Prostate gland (tissue), 2 donors: ENCODE measurements at regions not wholly inside any gene's neighbourhood (a gene's known extent, or its start where the extent isn't known, plus 50 kb on each side); places are given as distances from the start of the nearest gene placed in this dataset.
"Not testable (repeated sequence)": the region's sequence is repeated elsewhere in the genome, so short reads cannot be mapped to it uniquely, and the experiment has no call there.

Experiments used
- DNase-seq: peaks from one replicate; pipeline ENCODE4 v3.0.0-alpha.2; 2019; ENCODE audit warnings: low spot score
- H3K27ac ChIP-seq, 2 donors: fragments of 200-600 bp; sonication (generic); 2 replicates each; pipeline ENCODE4 v1.5.1; 2017 to 2019
- H3K27me3 ChIP-seq: fragments of 200-600 bp; sonication (generic); replicated peaks from 2 replicates; pipeline ENCODE4 v1.5.1; 2019; ENCODE audit not compliant: insufficient read depth
- H3K36me3 ChIP-seq, 2 donors: fragments of 200-600 bp; sonication (generic); 1 replicate in 1 of 2; 2 replicates in 1 of 2; pipeline versions ENCODE4 v1.5.1 to v1.8.1; 2017 to 2019
- H3K4me1 ChIP-seq: fragments of 200-600 bp; sonication (generic); replicated peaks from 2 replicates; pipeline ENCODE4 v1.5.1; 2019
- H3K4me3 ChIP-seq, 2 donors: fragments of 200-600 bp; sonication (generic); 2 replicates each; pipeline ENCODE4 v1.5.1; 2017 to 2019
- H3K9me3 ChIP-seq: fragments of 200-600 bp; sonication (generic); 2 replicates; pipeline ENCODE4 v1.5.1; 2017
- CTCF ChIP-seq, 4 experiments: fragments of 200-600 bp in 2 of 4; fragments of 450-650 bp in 2 of 4; sonication (generic) in 2 of 4; IDR thresholded peaks; 1 replicate in 3 of 4; 2 replicates in 1 of 4; pipeline ENCODE4 v1.5.1; 2016 to 2019; ENCODE audit warnings: antibody characterized with exemption in 4 of 4, mild to moderate bottlenecking in 2 of 4, moderate library complexity in 2 of 4
- POLR2A ChIP-seq: fragments of 450-650 bp; IDR thresholded peaks from one replicate; pipeline ENCODE4 v1.6.1; 2016; ENCODE audit warnings: antibody characterized with exemption, mild to moderate bottlenecking
- POLR2AphosphoS5 ChIP-seq: sonication (generic); formaldehyde crosslinking; IDR thresholded peaks from one replicate; pipeline ENCODE4 v1.6.1; 2017; ENCODE audit warnings: antibody characterized with exemption
- WGBS: methylation state at CpG from one replicate; pipeline ENCODE4 v1.1.5; 2018; 5-methylcytosine and 5-hydroxymethylcytosine counted together
- intact Hi-C: fragments of 100-400 bp; cut with DNase I; formaldehyde crosslinking; loops from one replicate; pipeline ENCODE4 v1.14.2; 2022

- Histone ChIP-seq H3K9me3 (no peaks in the 10 kb centered on the region), H3K27ac (no peak overlapping the region), H3K36me3 (no peaks in the 10 kb centered on the region), H3K27me3 (no peaks in the 10 kb centered on the region), H3K4me1 (no peaks in the 10 kb centered on the region), H3K4me3 (no peak overlapping the region)
- intact Hi-C loops: no loop called here
- no peak for DNase-seq
- TF ChIP-seq POLR2A: no peak
- no peak for TF ChIP-seq POLR2AphosphoS5
- TF ChIP-seq CTCF (IDR thresholded peaks at IDR 0.05): no peak
- WGBS: 90% methylated on average over 3 of the region's 3 CpGs
Measured at GRCh38 chr13:38452656-38453055, 103.0 kb downstream of the UFM1 start.

- WGBS: 91% methylated on average over 7 of the region's 7 CpGs
Measured at GRCh38 chr13:38462605-38463004, 113.0 kb downstream of the UFM1 start.

GRCh38 chr13:38463048-38463447, 113.4 kb downstream of the UFM1 start:
- WGBS: 68% methylated on average over 3 of the region's 3 CpGs
- no peak for TF ChIP-seq POLR2A
- no peak for TF ChIP-seq CTCF (IDR thresholded peaks at IDR 0.05)
- TF ChIP-seq POLR2AphosphoS5: no peak
- Histone ChIP-seq H3K36me3 (no peaks in the 10 kb centered on the region), H3K4me1 (no peaks in the 10 kb centered on the region), H3K4me3 (no peak overlapping the region), H3K9me3 (no peaks in the 10 kb centered on the region), H3K27ac (no peak overlapping the region), H3K27me3 (no peaks in the 10 kb centered on the region)
- no peak for DNase-seq
- intact Hi-C loops: no loop called here

More at GRCh38 chr13:38462605-38463004, 113.0 kb downstream of the UFM1 start:
- H3K36me3 ChIP-seq: no peaks in the 10 kb centered on the region
- H3K27ac ChIP-seq: no peak overlapping the region
- H3K4me3 ChIP-seq: no peak overlapping the region
- H3K4me1 ChIP-seq: no peaks in the 10 kb centered on the region
- no peaks in the 10 kb centered on the region for H3K9me3 ChIP-seq
- no peak for TF ChIP-seq POLR2A
- no peak for TF ChIP-seq CTCF (IDR thresholded peaks at IDR 0.05)
- TF ChIP-seq POLR2AphosphoS5: no peak
- no peak for DNase-seq
- intact Hi-C loops: no loop called here
- H3K27me3 ChIP-seq: no peaks in the 10 kb centered on the region

- H3K4me1 ChIP-seq, H3K9me3 ChIP-seq, H3K27me3 ChIP-seq, H3K36me3 ChIP-seq, DNase-seq, H3K4me3 ChIP-seq, H3K27ac ChIP-seq, intact Hi-C loops: not testable (repeated sequence)
- 93% methylated on average over 26 of the region's 34 CpGs for WGBS
Measured at GRCh38 chr13:38472411-38472810, 122.8 kb downstream of the UFM1 start.

GRCh38 chr13:38473305-38473704, 123.7 kb downstream of the UFM1 start:
- WGBS: 93% methylated on average over 5 of the region's 5 CpGs
- Histone ChIP-seq H3K36me3 (no peaks in the 10 kb centered on the region), H3K4me3 (no peak overlapping the region), H3K9me3 (no peaks in the 10 kb centered on the region), H3K4me1 (no peaks in the 10 kb centered on the region), H3K27ac (no peak overlapping the region), H3K27me3 (no peaks in the 10 kb centered on the region)
- no peak for DNase-seq
- intact Hi-C loops: no loop called here
- TF ChIP-seq CTCF (IDR thresholded peaks at IDR 0.05) (no peak), POLR2AphosphoS5 (no peak), POLR2A (no peak)
